ENCODE measurements at regions not wholly inside any gene's neighbourhood (a gene's known extent, or its start where the extent isn't known, plus 50 kb on each side); places are given as distances from the start of the nearest gene placed in this dataset.
"Not testable (repeated sequence)": the region's sequence is repeated elsewhere in the genome, so short reads cannot be mapped to it uniquely, and the experiment has no call there.

GRCh38 chr10:87300163-87300562 is 57.4 kb upstream of the NUTM2D start:
- H3K4me1 ChIP-seq (ENCODE audit: insufficient read depth, low read length); H3K4me1 Mint-ChIP-seq; H3K9me3 ChIP-seq (ENCODE audit: low read length); H3K36me3 Mint-ChIP-seq; H3K36me3 ChIP-seq (ENCODE audit: insufficient read depth, low read length); H3K27me3 Mint-ChIP-seq; H3K27me3 ChIP-seq (ENCODE audit: insufficient read depth, low read length, poor library complexity, severe bottlenecking); H3K4me3 ChIP-seq (ENCODE audit: low read length); H3K27ac ChIP-seq (ENCODE audit: low read depth, low read length); H3K9me3 Mint-ChIP-seq; POLR2A ChIA-PET; CTCF ChIA-PET; H3K27ac Mint-ChIP-seq; H3K4me3 Mint-ChIP-seq; DNase-seq: not testable (repeated sequence)

GRCh38 chr10:87301466-87302115 is 56.0 kb upstream of the NUTM2D start:
- H3K9me3 ChIP-seq (ENCODE audit: low read length); H3K9me3 Mint-ChIP-seq; H3K4me1 ChIP-seq (ENCODE audit: insufficient read depth, low read length); H3K27me3 Mint-ChIP-seq; H3K4me1 Mint-ChIP-seq; H3K36me3 ChIP-seq (ENCODE audit: insufficient read depth, low read length); H3K4me3 ChIP-seq (ENCODE audit: low read length); H3K27ac Mint-ChIP-seq; H3K27me3 ChIP-seq (ENCODE audit: insufficient read depth, low read length, poor library complexity, severe bottlenecking); POLR2A ChIA-PET; H3K4me3 Mint-ChIP-seq; CTCF ChIA-PET; H3K36me3 Mint-ChIP-seq; H3K27ac ChIP-seq (ENCODE audit: low read depth, low read length): not testable (repeated sequence)
- peak in 3 of 5 donors; percentile 3 to 12 (median 12) for DNase-seq

- H3K4me3 Mint-ChIP-seq; H3K4me1 ChIP-seq (ENCODE audit: insufficient read depth, low read length); H3K27ac Mint-ChIP-seq; CTCF ChIA-PET; POLR2A ChIA-PET; H3K27ac ChIP-seq (ENCODE audit: low read depth, low read length); H3K27me3 Mint-ChIP-seq; H3K36me3 ChIP-seq (ENCODE audit: insufficient read depth, low read length); H3K9me3 ChIP-seq (ENCODE audit: low read length); H3K4me3 ChIP-seq (ENCODE audit: low read length); H3K27me3 ChIP-seq (ENCODE audit: insufficient read depth, low read length, poor library complexity, severe bottlenecking); H3K36me3 Mint-ChIP-seq; H3K4me1 Mint-ChIP-seq; DNase-seq; H3K9me3 Mint-ChIP-seq: not testable (repeated sequence)
These were observed 55.4 kb upstream of the NUTM2D start for GRCh38 chr10:87302132-87302531.

GRCh38 chr10:87303707-87304106 is 53.8 kb upstream of the NUTM2D start:
- H3K9me3 ChIP-seq (ENCODE audit: low read length); H3K36me3 ChIP-seq (ENCODE audit: insufficient read depth, low read length); DNase-seq; CTCF ChIA-PET; H3K4me3 ChIP-seq (ENCODE audit: low read length); H3K4me3 Mint-ChIP-seq; POLR2A ChIA-PET; H3K4me1 Mint-ChIP-seq; H3K27me3 ChIP-seq (ENCODE audit: insufficient read depth, low read length, poor library complexity, severe bottlenecking); H3K4me1 ChIP-seq (ENCODE audit: insufficient read depth, low read length); H3K27ac ChIP-seq (ENCODE audit: low read depth, low read length); H3K27me3 Mint-ChIP-seq; H3K36me3 Mint-ChIP-seq; H3K27ac Mint-ChIP-seq; H3K9me3 Mint-ChIP-seq: not testable (repeated sequence)

- not testable (repeated sequence) for H3K4me3 ChIP-seq (ENCODE audit: low read length)
These were observed 50.9 kb upstream of the NUTM2D start for GRCh38 chr10:87306681-87307080.

More at GRCh38 chr10:87306681-87307080, 50.9 kb upstream of the NUTM2D start:
- H3K9me3 Mint-ChIP-seq; H3K36me3 Mint-ChIP-seq; H3K27me3 Mint-ChIP-seq; H3K4me1 ChIP-seq (ENCODE audit: insufficient read depth, low read length); POLR2A ChIA-PET; H3K27ac Mint-ChIP-seq; H3K4me1 Mint-ChIP-seq; DNase-seq; CTCF ChIA-PET; H3K36me3 ChIP-seq (ENCODE audit: insufficient read depth, low read length); H3K27me3 ChIP-seq (ENCODE audit: insufficient read depth, low read length, poor library complexity, severe bottlenecking); H3K4me3 Mint-ChIP-seq; H3K9me3 ChIP-seq (ENCODE audit: low read length); H3K27ac ChIP-seq (ENCODE audit: low read depth, low read length): not testable (repeated sequence)
